Activated gamma-delta T cell treated with Interleukin-2 at 50 U/mL for 16 hours (primary cell): ENCODE measurements at regions not wholly inside any gene's neighbourhood (a gene's known extent, or its start where the extent isn't known, plus 50 kb on each side); places are given as distances from the start of the nearest gene placed in this dataset.
"Not testable (repeated sequence)": the region's sequence is repeated elsewhere in the genome, so short reads cannot be mapped to it uniquely, and the experiment has no call there.

Experiments
- DNase-seq: peaks from one replicate; pipeline ENCODE4 v3.0.0-alpha.2; 2020

- DNase-seq, result no peak
Observed at GRCh38 chr5:87115839-87116364, 151.8 kb upstream of the RASA1 start.

- DNase-seq, result no peak
Observed at GRCh38 chr5:87116825-87117512, 150.7 kb upstream of the RASA1 start.

- DNase-seq, result no peak
Observed at GRCh38 chr5:87119588-87119987, 148.1 kb upstream of the RASA1 start.

- DNase-seq, result peak; percentile 9
Observed at GRCh38 chr5:87120518-87121303, 147.0 kb upstream of the RASA1 start.

GRCh38 chr5:87121304-87122150, 146.2 kb upstream of the RASA1 start:
- peak; percentile 29 for DNase-seq

GRCh38 chr5:87122151-87122977, 145.3 kb upstream of the RASA1 start:
- DNase-seq, result no peak

- DNase-seq, result no peak
Observed at GRCh38 chr5:87125766-87126165, 141.9 kb upstream of the RASA1 start.

GRCh38 chr5:87126869-87127268, 140.8 kb upstream of the RASA1 start:
- DNase-seq, result no peak

- DNase-seq, result no peak
Observed at GRCh38 chr5:87127426-87127825, 140.3 kb upstream of the RASA1 start.

GRCh38 chr5:87127956-87128687, 139.6 kb upstream of the RASA1 start:
- DNase-seq, result no peak

GRCh38 chr5:87129046-87129445, 138.6 kb upstream of the RASA1 start:
- DNase-seq, result no peak

GRCh38 chr5:87132696-87133095, 135.0 kb upstream of the RASA1 start:
- DNase-seq, result no peak

GRCh38 chr5:87134513-87134912, 133.2 kb upstream of the RASA1 start:
- DNase-seq, result not testable (repeated sequence)

GRCh38 chr5:87136096-87136495, 131.6 kb upstream of the RASA1 start:
- DNase-seq, result no peak

GRCh38 chr5:87136733-87137132, 130.9 kb upstream of the RASA1 start:
- no peak for DNase-seq

GRCh38 chr5:87137283-87137682, 130.4 kb upstream of the RASA1 start:
- DNase-seq, result no peak

- DNase-seq, result no peak
Observed at GRCh38 chr5:87138091-87138805, 129.4 kb upstream of the RASA1 start.

GRCh38 chr5:87139795-87140194, 127.9 kb upstream of the RASA1 start:
- DNase-seq, result no peak

- DNase-seq, result no peak
Observed at GRCh38 chr5:87141544-87141943, 126.1 kb upstream of the RASA1 start.

GRCh38 chr5:87145853-87146252, 121.8 kb upstream of the RASA1 start:
- DNase-seq, result not testable (repeated sequence)

- DNase-seq, result no peak
Observed at GRCh38 chr5:87147441-87147840, 120.2 kb upstream of the RASA1 start.
